ENCODE measurements at regions not wholly inside any gene's neighbourhood (a gene's known extent, or its start where the extent isn't known, plus 50 kb on each side); places are given as distances from the start of the nearest gene placed in this dataset.

GRCh38 chr2:83022631-83023210, 1436.4 kb downstream of the SUCLG1 start:
- DNase-seq (ENCODE audit: low read depth, low spot score) (no peak), ATAC-seq (no peak)
- H3K36me3 ChIP-seq (ENCODE audit: control insufficient read depth, insufficient read depth, low read length) = no peaks in the 10 kb centered on the region
- H3K4me3 ChIP-seq (ENCODE audit: low read depth in 2 of 2, low read length in 2 of 2) = no peak overlapping the region
- in situ Hi-C loops (cut with HindIII; ENCODE audit: low pct_unique_long_range_greater_than_20kb, low sequenced_read_pairs) = no loop called here
- ChIA-PET POLR2A (no interaction called here), CTCF (no interaction called here)
- H3K27ac ChIP-seq (ENCODE audit: low read length) = no peak overlapping the region
- H3K9me3 ChIP-seq (ENCODE audit: control insufficient read depth, insufficient read depth, low read depth, low read length) = no peaks in the 10 kb centered on the region
- H3K27me3 ChIP-seq (ENCODE audit: control insufficient read depth, insufficient read depth, low read length) = no peaks in the 10 kb centered on the region
- no peak for TF ChIP-seq POLR2AphosphoS5 (IDR thresholded peaks at IDR 0.05; ENCODE audit: low read depth, low read length)
- no peak for TF ChIP-seq SIN3A (IDR thresholded peaks at IDR 0.05; ENCODE audit: borderline replicate concordance, insufficient read depth, low read depth, low read length)
- no peak for TF ChIP-seq CTCF (IDR thresholded peaks at IDR 0.05)
- TF ChIP-seq TCF7L2 (IDR thresholded peaks at IDR 0.05; ENCODE audit: low read depth, low read length) = no peak
- no peak for TF ChIP-seq REST (IDR thresholded peaks at IDR 0.05; ENCODE audit: insufficient read depth in 1 of 2, low read depth in 2 of 2, low read length in 1 of 2)
- no TSS peak for BruUV-seq (replicated peaks)
- no peaks in the 10 kb centered on the region for H3K4me1 ChIP-seq (ENCODE audit: control insufficient read depth, insufficient read depth, low read length)
- intact Hi-C loops (cut with micrococcal nuclease; ENCODE audit: unreplicated experiment) = no loop called here

- POLR2A ChIA-PET = no interaction called here
- Histone ChIP-seq H3K9me3 (ENCODE audit: control insufficient read depth, insufficient read depth, low read depth, low read length) (no peaks in the 10 kb centered on the region), H3K36me3 (ENCODE audit: control insufficient read depth, insufficient read depth, low read length) (no peaks in the 10 kb centered on the region), H3K4me3 (ENCODE audit: low read depth in 2 of 2, low read length in 2 of 2) (no peak overlapping the region), H3K27me3 (ENCODE audit: control insufficient read depth, insufficient read depth, low read length) (no peaks in the 10 kb centered on the region), H3K27ac (ENCODE audit: low read length) (no peak overlapping the region), H3K4me1 (ENCODE audit: control insufficient read depth, insufficient read depth, low read length) (no peaks in the 10 kb centered on the region)
- no peak for DNase-seq (ENCODE audit: low read depth, low spot score)
- in situ Hi-C loops (cut with HindIII; ENCODE audit: low pct_unique_long_range_greater_than_20kb, low sequenced_read_pairs) (no loop called here), intact Hi-C loops (cut with micrococcal nuclease; ENCODE audit: unreplicated experiment) (no loop called here)
- TF ChIP-seq POLR2AphosphoS5 (IDR thresholded peaks at IDR 0.05; ENCODE audit: low read depth, low read length) = no peak
- TF ChIP-seq TCF7L2 (IDR thresholded peaks at IDR 0.05; ENCODE audit: low read depth, low read length) = no peak
- TF ChIP-seq SIN3A (IDR thresholded peaks at IDR 0.05; ENCODE audit: borderline replicate concordance, insufficient read depth, low read depth, low read length) = no peak
- CTCF ChIA-PET = no interaction called here
- no peak for ATAC-seq
- no TSS peak for BruUV-seq (replicated peaks)
These were observed 1441.6 kb downstream of the SUCLG1 start for GRCh38 chr2:83017366-83018090.

All from Panc1 (cell line).